ENCODE measurements at regions not wholly inside any gene's neighbourhood (a gene's known extent, or its start where the extent isn't known, plus 50 kb on each side); places are given as distances from the start of the nearest gene placed in this dataset.

GRCh38 chr2:120555092-120555491 is 180.6 kb upstream of the GLI2 start:
- DNase-seq, result no peak

DNA sequence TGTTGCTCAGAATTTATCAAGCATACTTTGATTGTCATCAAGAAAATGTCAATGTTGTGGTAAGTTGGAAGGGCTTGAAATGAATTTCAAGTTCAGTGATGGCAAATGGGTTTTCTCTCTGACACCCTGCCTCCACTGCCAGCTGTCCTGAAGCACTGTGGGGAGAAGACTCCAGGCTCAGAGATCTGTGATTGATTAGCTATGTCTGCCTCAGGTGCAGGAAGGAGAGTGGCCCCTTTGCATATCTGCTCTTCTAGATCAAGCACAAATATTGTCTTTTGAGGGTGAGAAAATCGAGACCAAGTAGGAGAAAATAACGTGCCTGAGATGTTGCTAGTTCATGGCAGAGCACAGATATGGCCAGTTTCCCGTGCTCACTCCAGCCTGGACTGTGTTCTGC is 178.8 kb upstream of the GLI2 start:
- DNase-seq, result no peak

GRCh38 chr2:120558847-120559246 is 176.8 kb upstream of the GLI2 start:
- DNase-seq, result no peak

- DNase-seq, result no peak
Observed at GRCh38 chr2:120559401-120559800, 176.3 kb upstream of the GLI2 start.

GRCh38 chr2:120560330-120560729 is 175.3 kb upstream of the GLI2 start:
- no peak for DNase-seq

- no peak for DNase-seq
Observed at GRCh38 chr2:120561379-120562035, 174.2 kb upstream of the GLI2 start.

DNA sequence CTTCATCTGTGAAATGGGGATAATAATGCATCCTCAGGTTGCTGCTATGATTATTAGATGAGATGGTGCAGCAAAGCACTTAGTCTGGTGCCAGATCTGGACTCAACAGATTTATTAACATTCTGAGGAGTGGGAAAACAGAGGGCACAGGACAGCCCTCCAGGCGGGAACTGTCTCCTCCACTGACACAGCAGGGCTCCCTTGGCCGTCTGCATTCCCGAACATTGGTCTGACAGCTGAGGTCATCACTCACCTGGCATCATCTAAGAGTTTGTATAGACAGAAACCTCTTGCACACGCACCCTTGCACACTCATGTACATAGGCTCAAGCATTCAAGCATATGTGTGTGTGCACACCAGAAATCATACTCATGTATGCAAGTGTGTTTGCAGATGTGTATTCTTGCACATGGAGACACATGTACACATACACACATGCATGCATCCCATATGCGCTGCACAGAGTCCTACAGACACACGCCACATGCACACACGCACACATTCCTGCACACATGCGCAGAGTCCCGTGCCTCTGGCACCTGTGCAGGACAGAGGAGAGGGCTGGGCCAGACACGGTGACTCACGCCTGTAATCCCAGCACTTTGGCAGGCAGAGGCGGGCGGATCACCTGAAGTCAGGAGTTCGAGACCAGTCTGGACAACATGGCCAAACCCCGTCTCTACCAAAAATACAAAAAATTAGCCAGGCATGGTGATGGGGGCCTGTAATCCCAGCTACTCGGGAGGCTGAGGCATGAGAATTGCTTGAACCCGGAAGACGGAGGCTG is 173.3 kb upstream of the GLI2 start:
- DNase-seq, result no peak

DNA sequence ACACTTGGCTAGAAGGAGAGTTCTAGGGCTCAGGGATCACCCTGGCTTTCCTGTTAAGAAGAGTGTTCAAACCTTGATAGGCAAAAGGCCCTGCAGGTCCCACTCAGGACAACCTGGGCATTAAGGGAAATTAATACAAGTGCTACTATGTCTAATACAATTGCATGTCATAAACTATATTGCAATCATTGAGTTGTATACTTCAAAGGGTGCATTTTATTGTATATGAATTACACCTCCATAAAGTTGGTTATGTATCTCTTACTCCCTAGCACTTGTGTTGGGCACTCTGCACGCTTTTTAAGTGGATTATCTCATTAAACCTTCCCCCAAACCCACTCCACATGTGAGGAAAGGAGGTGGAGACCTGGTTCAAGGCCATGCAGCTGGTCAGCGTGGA is 172.1 kb upstream of the GLI2 start:
- no peak for DNase-seq

- DNase-seq, result no peak
Observed at GRCh38 chr2:120564213-120565094, 171.2 kb upstream of the GLI2 start.

GRCh38 chr2:120565095-120565460 is 170.6 kb upstream of the GLI2 start:
- DNase-seq, result no peak

GRCh38 chr2:120565929-120566328 is 169.7 kb upstream of the GLI2 start:
- no peak for DNase-seq

- DNase-seq, result no peak
Observed at GRCh38 chr2:120566331-120567035, 169.2 kb upstream of the GLI2 start.

DNA sequence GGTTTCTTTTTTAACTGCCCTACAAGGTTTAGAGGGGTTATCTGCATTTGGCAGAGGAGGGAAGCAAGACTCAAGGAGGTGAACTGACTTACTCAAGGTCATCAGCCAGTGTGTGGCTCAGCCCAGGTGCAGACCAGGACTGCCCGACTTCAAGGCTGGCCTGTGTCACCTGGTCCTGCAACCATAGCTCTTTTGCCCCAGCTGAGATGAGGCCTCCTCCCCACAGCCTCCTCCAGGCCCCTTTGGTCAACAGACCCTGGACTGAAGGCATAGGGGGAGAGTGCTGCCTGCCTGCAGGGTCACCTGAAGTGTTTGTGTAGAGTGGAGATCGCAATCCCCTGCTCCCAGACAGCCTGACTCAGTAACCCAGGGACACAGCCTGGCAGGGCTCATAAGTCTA is 168.5 kb upstream of the GLI2 start:
- DNase-seq, result no peak

- no peak for DNase-seq
Observed at GRCh38 chr2:120568089-120568974, 167.3 kb upstream of the GLI2 start.

DNA sequence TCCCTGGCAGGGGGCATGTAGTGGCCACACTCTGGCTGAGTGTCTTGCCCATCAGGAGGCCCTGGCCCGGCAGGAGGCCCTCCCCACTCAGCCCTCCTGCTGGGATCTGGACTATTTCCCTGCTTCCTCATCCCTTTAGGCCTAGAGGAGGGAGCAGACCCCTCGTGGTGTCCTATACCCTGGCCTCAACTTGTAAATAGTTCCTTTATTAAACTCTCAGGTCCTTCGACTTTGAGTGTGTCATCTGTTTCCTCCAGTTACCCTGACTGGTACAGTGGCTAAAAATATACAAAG is 166.7 kb upstream of the GLI2 start:
- no peak for DNase-seq

DNA sequence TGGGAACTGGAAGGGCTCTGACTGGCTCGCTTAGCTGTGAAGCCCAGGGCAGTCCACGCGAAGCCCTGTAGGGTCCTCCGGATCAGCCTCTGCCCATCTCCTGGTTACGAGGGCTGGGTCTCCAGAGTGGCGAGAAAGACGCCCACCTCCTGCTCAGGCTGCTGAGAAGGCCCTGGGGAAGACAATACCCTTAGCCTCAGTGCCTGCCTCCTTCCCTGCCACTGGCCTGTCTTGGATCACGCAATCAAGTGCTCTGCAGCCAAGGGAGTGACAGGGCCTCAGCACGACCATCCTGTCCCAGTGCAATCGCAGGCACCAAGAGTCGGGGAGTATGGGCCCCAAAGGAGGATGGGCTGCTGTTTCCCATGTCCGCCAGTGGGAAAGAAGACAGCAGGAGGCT is 165.7 kb upstream of the GLI2 start:
- no peak for DNase-seq

DNA sequence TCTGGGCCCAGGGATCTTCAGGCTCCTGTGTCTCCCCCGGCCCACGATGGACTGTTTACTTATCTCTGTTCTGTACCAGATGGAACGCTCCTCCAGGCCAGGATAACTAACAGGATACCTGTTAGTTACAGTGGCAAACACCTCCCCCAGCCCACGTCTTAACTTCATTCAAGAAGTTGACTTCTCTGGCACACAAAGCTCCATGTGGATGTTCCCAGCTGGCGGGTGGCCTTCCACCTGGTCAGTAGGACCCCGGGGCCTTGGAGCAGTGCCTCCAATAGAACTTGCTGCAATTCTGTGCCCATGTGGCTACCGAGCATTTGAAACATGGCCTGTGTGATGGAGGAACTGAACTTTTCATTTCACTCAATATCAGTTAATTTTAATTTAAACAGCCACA is 165.1 kb upstream of the GLI2 start:
- no peak for DNase-seq

- no peak for DNase-seq
Observed at GRCh38 chr2:120571015-120571728, 164.5 kb upstream of the GLI2 start.

DNA sequence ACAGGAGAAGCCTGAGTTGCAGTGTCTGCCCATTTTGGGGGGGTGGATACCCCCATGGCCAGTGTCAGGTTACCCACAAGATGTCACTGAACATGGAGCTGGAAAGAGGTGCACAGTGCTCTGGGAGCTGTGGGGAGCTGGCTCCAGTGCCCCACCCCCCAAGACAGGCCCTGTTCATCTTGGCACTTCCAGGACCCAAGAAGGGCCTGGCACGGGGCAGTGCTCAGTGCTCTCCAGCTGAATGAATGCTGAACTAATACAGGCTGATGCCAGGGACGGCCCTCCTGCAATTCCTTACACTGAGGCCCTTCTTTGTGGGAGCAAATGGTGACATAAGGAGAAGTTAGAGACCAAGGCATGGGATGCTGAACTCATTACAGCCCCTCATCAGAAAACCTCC is 163.4 kb upstream of the GLI2 start:
- DNase-seq, result no peak

GRCh38 chr2:120574620-120575019 is 161.0 kb upstream of the GLI2 start:
- DNase-seq, result no peak

DNA sequence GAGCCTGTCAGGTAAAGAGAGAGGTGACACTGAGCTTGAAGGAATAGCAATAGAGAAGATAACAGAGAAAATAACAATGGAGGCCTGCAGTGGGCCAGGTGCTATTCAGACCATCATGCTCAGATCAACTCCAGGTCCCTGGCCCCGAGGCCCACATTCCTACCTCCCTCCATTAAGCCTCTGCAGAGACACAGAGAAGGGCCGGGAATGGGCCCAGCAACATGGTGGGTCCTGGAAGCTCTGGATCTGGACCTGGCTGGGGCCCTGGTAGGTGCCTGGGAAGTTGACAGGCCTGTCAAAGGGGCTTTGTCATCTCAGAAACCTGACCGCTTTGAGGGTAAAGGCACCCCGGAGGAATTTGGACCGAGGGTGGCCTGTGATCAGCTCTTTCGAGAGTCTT is 159.7 kb upstream of the GLI2 start:
- DNase-seq, result no peak
